Smooth muscle cell (in vitro differentiated cells): ENCODE measurements at regions not wholly inside any gene's neighbourhood (a gene's known extent, or its start where the extent isn't known, plus 50 kb on each side); places are given as distances from the start of the nearest gene placed in this dataset.

Experiments used
- DNase-seq: peaks from one replicate; lab custom pipeline; 2025; ENCODE audit not compliant: unreplicated experiment; lab: John Stamatoyannopoulos, UW
- H2AFZ ChIP-seq: fragments of 200-600 bp; sonication (generic); 2 replicates; pipeline ENCODE4 v1.6.0; 2016; ENCODE audit warnings: antibody characterized with exemption, low read depth, mild to moderate bottlenecking
- H3F3A ChIP-seq: fragments of 200-600 bp; sonication (generic); 2 replicates; pipeline ENCODE4 v1.6.0; 2017; ENCODE audit warnings: antibody characterized with exemption, low read depth
- H3K27ac ChIP-seq: fragments of 200-600 bp; sonication (generic); 2 replicates; pipeline ENCODE4 v1.5.1; 2016; ENCODE audit warnings: low read depth, mild to moderate bottlenecking
- H3K27me3 ChIP-seq: fragments of 200-600 bp; sonication (generic); 2 replicates; pipeline ENCODE4 v1.6.1; 2016; ENCODE audit warnings: low read depth, mild to moderate bottlenecking
- H3K36me3 ChIP-seq: fragments of 200-600 bp; sonication (generic); 2 replicates; pipeline ENCODE4 v1.5.1; 2016; ENCODE audit warnings: low read depth
- H3K4me1 ChIP-seq: fragments of 200-600 bp; sonication (generic); 2 replicates; pipeline ENCODE4 v1.5.1; 2016; ENCODE audit warnings: low read depth
- H3K4me2 ChIP-seq: fragments of 200-600 bp; sonication (generic); 2 replicates; pipeline ENCODE4 v1.6.0; 2016; ENCODE audit warnings: mild to moderate bottlenecking
- H3K4me3 ChIP-seq: fragments of 200-600 bp; sonication (generic); 2 replicates; pipeline ENCODE4 v1.5.1; 2016; ENCODE audit warnings: mild to moderate bottlenecking
- H3K79me2 ChIP-seq: fragments of 200-600 bp; sonication (generic); 2 replicates; pipeline ENCODE4 v1.6.0; 2016; ENCODE audit warnings: low read depth, mild to moderate bottlenecking
- H3K9ac ChIP-seq: fragments of 200-600 bp; sonication (generic); 2 replicates; pipeline ENCODE4 v1.6.0; 2016; ENCODE audit warnings: low read depth
- H3K9me3 ChIP-seq: fragments of 200-600 bp; sonication (generic); replicated peaks from 2 replicates; pipeline ENCODE4 v1.5.1; 2016; ENCODE audit warnings: low read depth
- H4K20me1 ChIP-seq: fragments of 200-600 bp; sonication (generic); 2 replicates; pipeline ENCODE4 v1.6.0; 2016; ENCODE audit warnings: low read depth
- CTCF ChIP-seq: fragments of 200-600 bp; sonication (generic); IDR thresholded peaks from 2 replicates; pipeline ENCODE4 v1.5.1; 2017; ENCODE audit warnings: borderline replicate concordance, mild to moderate bottlenecking, antibody characterized with exemption; ENCODE audit not compliant: insufficient read depth, poor library complexity, severe bottlenecking
- WGBS: methylation state at CpG from one replicate; pipeline ENCODE4 v1.1.7; 2016; ENCODE audit warnings: low lambda C conversion rate; 5-methylcytosine and 5-hydroxymethylcytosine counted together

- 54% methylated on average over 14 of the region's 14 CpGs for WGBS
- peaks cover 15% of the 10 kb centered on the region for H3K4me1 ChIP-seq
- no peaks in the 10 kb centered on the region for H3K27me3 ChIP-seq
- H3K36me3 ChIP-seq: no peaks in the 10 kb centered on the region
- H3K9me3 ChIP-seq: no peaks in the 10 kb centered on the region
- no peaks in the 10 kb centered on the region for H4K20me1 ChIP-seq
- H3K4me2 ChIP-seq: no peak overlapping the region
- no peak overlapping the region for H3K9ac ChIP-seq
- no peak for DNase-seq
- no peaks in the 10 kb centered on the region for H3K79me2 ChIP-seq
- H2AFZ ChIP-seq: no peak overlapping the region
- no peak overlapping the region for H3K4me3 ChIP-seq
- H3F3A ChIP-seq: peaks cover 6% of the 10 kb centered on the region
- peak; percentile 53 for TF ChIP-seq CTCF
- no peak overlapping the region for H3K27ac ChIP-seq
Observed at GRCh38 chr20:57061051-57061900, 205.2 kb downstream of the BMP7 start.

- H4K20me1 ChIP-seq: no peaks in the 10 kb centered on the region
- no peaks in the 10 kb centered on the region for H3K79me2 ChIP-seq
- H3F3A ChIP-seq: peaks cover 9% of the 10 kb centered on the region
- no peak overlapping the region for H3K4me2 ChIP-seq
- no peak overlapping the region for H2AFZ ChIP-seq
- H3K9me3 ChIP-seq: no peaks in the 10 kb centered on the region
- no peak overlapping the region for H3K4me3 ChIP-seq
- no peak overlapping the region for H3K9ac ChIP-seq
- no peaks in the 10 kb centered on the region for H3K36me3 ChIP-seq
- H3K4me1 ChIP-seq: peaks cover 13% of the 10 kb centered on the region
- TF ChIP-seq CTCF: no peak
- DNase-seq: no peak
- H3K27ac ChIP-seq: no peak overlapping the region
- WGBS: 93% methylated on average over 4 of the region's 4 CpGs
- no peaks in the 10 kb centered on the region for H3K27me3 ChIP-seq
Observed at GRCh38 chr20:57062241-57062640, 204.2 kb downstream of the BMP7 start.

- no peak for TF ChIP-seq CTCF
Observed at GRCh38 chr20:57062696-57063270, 203.7 kb downstream of the BMP7 start.

More at GRCh38 chr20:57062696-57063270, 203.7 kb downstream of the BMP7 start:
- Histone ChIP-seq H3K4me3 (no peak overlapping the region), H3K27me3 (no peaks in the 10 kb centered on the region), H4K20me1 (no peaks in the 10 kb centered on the region), H2AFZ (no peak overlapping the region), H3K27ac (no peak overlapping the region), H3K79me2 (no peaks in the 10 kb centered on the region), H3K4me1 (peaks cover 13% of the 10 kb centered on the region), H3K36me3 (no peaks in the 10 kb centered on the region), H3K9me3 (no peaks in the 10 kb centered on the region), H3K4me2 (no peak overlapping the region), H3F3A (peaks cover 9% of the 10 kb centered on the region), H3K9ac (no peak overlapping the region)
- DNase-seq: no peak
- WGBS: 93% methylated on average over 8 of the region's 8 CpGs
